Panc1 (cell line): ENCODE measurements at regions not wholly inside any gene's neighbourhood (a gene's known extent, or its start where the extent isn't known, plus 50 kb on each side); places are given as distances from the start of the nearest gene placed in this dataset.

ENCODE experiments used
- ATAC-seq: fragments of 200-7000 bp; cut with Tn5 transposase; 2 replicates; pipeline ENCODE4 v1.9.1; 2020; ENCODE audit warnings: mild to moderate bottlenecking, moderate library complexity
- BruUV-seq: library from RNA; stranded (reverse); fragments of 400-500 nt; replicated peaks from 2 replicates; lab custom pipeline; 2021; lab: Mats Ljungman, UMichigan
- CTCF ChIA-PET: fragments of 300-600 bp; sonication (Branson Sonifier 250); formaldehyde crosslinking; loops from one replicate; lab custom pipeline; 2022; ENCODE audit warnings: antibody characterized with exemption; lab: Charles Lee
- POLR2A ChIA-PET: fragments of 300-600 bp; sonication (Branson Sonifier 250); formaldehyde crosslinking; loops from one replicate; lab custom pipeline; 2022; ENCODE audit warnings: antibody characterized with exemption; lab: Charles Lee
- DNase-seq: peaks from one replicate; pipeline ENCODE4 v3.0.0-alpha.2; 2010; ENCODE audit warnings: low read depth, low spot score
- H3K27ac ChIP-seq: 2 replicates; pipeline ENCODE4 v1.5.1; 2011; ENCODE audit warnings: mild to moderate bottlenecking, low read length, inconsistent platforms
- H3K27me3 ChIP-seq: fragments of 200-500 bp; sonication (Bioruptor generic); 2 replicates; pipeline ENCODE4 v1.6.0; 2014; ENCODE audit warnings: low read length, inconsistent platforms; ENCODE audit not compliant: control insufficient read depth, insufficient read depth
- H3K36me3 ChIP-seq: fragments of 200-500 bp; sonication (Bioruptor generic); 2 replicates; pipeline ENCODE4 v1.5.1; 2014; ENCODE audit warnings: inconsistent platforms, mild to moderate bottlenecking, low read length, moderate library complexity; ENCODE audit not compliant: control insufficient read depth, insufficient read depth
- H3K4me1 ChIP-seq: 2 replicates; pipeline ENCODE4 v1.5.1; 2011; ENCODE audit warnings: inconsistent platforms, mild to moderate bottlenecking, low read length, moderate library complexity; ENCODE audit not compliant: control insufficient read depth, insufficient read depth
- H3K4me3 ChIP-seq, 2 experiments: 2 replicates each; pipeline ENCODE4 v1.5.1; 2011 to 2012; ENCODE audit warnings: low read depth in 2 of 2, low read length in 2 of 2, mild to moderate bottlenecking in 2 of 2, inconsistent platforms in 1 of 2, moderate library complexity in 1 of 2
- H3K9me3 ChIP-seq: fragments of 200-500 bp; sonication (Bioruptor generic); 2 replicates; pipeline ENCODE4 v1.5.1; 2014; ENCODE audit warnings: low read depth, mild to moderate bottlenecking, inconsistent platforms, low read length, moderate library complexity; ENCODE audit not compliant: control insufficient read depth, insufficient read depth
- CTCF ChIP-seq: fragments of 450-650 bp; IDR thresholded peaks from 2 replicates; pipeline ENCODE4 v1.5.1; 2017; ENCODE audit warnings: mild to moderate bottlenecking
- POLR2AphosphoS5 ChIP-seq: IDR thresholded peaks from 2 replicates; pipeline ENCODE4 v1.6.1; 2012; ENCODE audit warnings: mild to moderate bottlenecking, low read depth, low read length, moderate library complexity
- REST ChIP-seq, 2 experiments: IDR thresholded peaks; 2 replicates each; pipeline ENCODE4 v1.6.1; 2011 to 2012; ENCODE audit warnings: low read depth in 2 of 2, control low read depth in 1 of 2, low read length in 1 of 2, mild to moderate bottlenecking in 1 of 2, moderate library complexity in 1 of 2; ENCODE audit not compliant: insufficient read depth in 1 of 2
- SIN3A ChIP-seq: IDR thresholded peaks from 2 replicates; pipeline ENCODE4 v1.6.1; 2012; ENCODE audit warnings: low read depth, mild to moderate bottlenecking, low read length, moderate library complexity, borderline replicate concordance; ENCODE audit not compliant: insufficient read depth
- TCF7L2 ChIP-seq: IDR thresholded peaks from 2 replicates; pipeline ENCODE4 v1.6.1; 2011; ENCODE audit warnings: mild to moderate bottlenecking, low read depth, low read length, inconsistent platforms
- in situ Hi-C: cut with HindIII; loops from 2 replicates; pipeline ENCODE4 v1.10.0; 2016; ENCODE audit warnings: low sequenced_read_pairs, low pct_unique_long_range_greater_than_20kb
- intact Hi-C: fragments of 100-400 bp; cut with micrococcal nuclease; formaldehyde crosslinking; loops from one replicate; pipeline ENCODE4 v1.10.0; 2022; ENCODE audit not compliant: unreplicated experiment

- in situ Hi-C loops (no loop called here), intact Hi-C loops (no loop called here)
- no peak for ATAC-seq
- Histone ChIP-seq H3K4me3 (no peak overlapping the region), H3K4me1 (no peaks in the 10 kb centered on the region), H3K27ac (no peak overlapping the region), H3K27me3 (no peaks in the 10 kb centered on the region), H3K9me3 (no peaks in the 10 kb centered on the region), H3K36me3 (no peaks in the 10 kb centered on the region)
- TF ChIP-seq TCF7L2: no peak
- no peak for TF ChIP-seq CTCF
- TF ChIP-seq REST (IDR thresholded peaks at IDR 0.05; ENCODE audit: insufficient read depth in 1 of 2, low read depth in 2 of 2, low read length in 1 of 2): no peak
- TF ChIP-seq SIN3A: no peak
- TF ChIP-seq POLR2AphosphoS5: no peak
- DNase-seq: no peak
- BruUV-seq: no TSS peak
- CTCF ChIA-PET: no interaction called here
- POLR2A ChIA-PET: no interaction called here
Observed at GRCh38 chr2:128789221-128789620, 470.6 kb upstream of the HS6ST1 start.

GRCh38 chr2:128789776-128790455, 471.2 kb upstream of the HS6ST1 start:
- H3K36me3 ChIP-seq: no peaks in the 10 kb centered on the region
- in situ Hi-C loops (no loop called here), intact Hi-C loops (no loop called here)
- no peak overlapping the region for H3K4me3 ChIP-seq
- BruUV-seq: no TSS peak
- TF ChIP-seq CTCF (no peak), TCF7L2 (no peak), REST (IDR thresholded peaks at IDR 0.05; ENCODE audit: insufficient read depth in 1 of 2, low read depth in 2 of 2, low read length in 1 of 2) (no peak), SIN3A (no peak), POLR2AphosphoS5 (no peak)
- H3K9me3 ChIP-seq: no peaks in the 10 kb centered on the region
- ATAC-seq: no peak
- no peak for DNase-seq
- H3K27me3 ChIP-seq: no peaks in the 10 kb centered on the region
- no peak overlapping the region for H3K27ac ChIP-seq
- CTCF ChIA-PET: no interaction called here
- no peaks in the 10 kb centered on the region for H3K4me1 ChIP-seq
- POLR2A ChIA-PET: no interaction called here
